Right ventricle myocardium inferior (tissue), 1 donor: ENCODE measurements at regions not wholly inside any gene's neighbourhood (a gene's known extent, or its start where the extent isn't known, plus 50 kb on each side); places are given as distances from the start of the nearest gene placed in this dataset.

Experiments used
- ATAC-seq: fragments of 200-7000 bp; cut with Tn5 transposase; one replicate; pipeline ENCODE4 v1.9.1; 2020; ENCODE audit warnings: mild to moderate bottlenecking, moderate library complexity
- DNase-seq: peaks from one replicate; pipeline ENCODE4 v3.0.0; 2021; ENCODE audit errors: missing footprints
- intact Hi-C: fragments of 100-400 bp; cut with DNase I; formaldehyde crosslinking; loops from one replicate; pipeline ENCODE4 v1.11.0; 2022
- donor health status: DM: no; HTN: yes; CAD: no; lungs with severe emphysema.

DNA sequence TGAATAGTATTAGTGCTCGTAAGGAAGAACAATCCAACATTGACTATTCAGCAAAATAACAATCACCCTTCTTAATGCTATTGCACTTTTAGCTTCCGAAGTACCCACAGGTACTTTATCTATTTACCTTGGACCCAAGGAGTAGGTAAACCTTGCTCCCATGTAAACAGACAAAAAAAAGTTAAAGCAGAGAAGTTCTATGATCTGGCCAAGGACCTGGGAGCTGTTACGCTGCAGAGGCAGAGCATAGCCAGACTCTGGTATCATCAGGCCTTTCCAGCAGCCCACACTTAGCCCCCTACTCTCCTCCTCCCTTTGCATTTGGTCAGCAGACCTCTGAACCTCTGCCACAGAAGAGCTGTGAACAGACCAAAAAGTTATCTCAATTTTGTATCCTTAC lies 130.3 kb upstream of the TPM1 start:
- intact Hi-C loops: no loop called here
- no peak for DNase-seq
- ATAC-seq: no peak

DNA sequence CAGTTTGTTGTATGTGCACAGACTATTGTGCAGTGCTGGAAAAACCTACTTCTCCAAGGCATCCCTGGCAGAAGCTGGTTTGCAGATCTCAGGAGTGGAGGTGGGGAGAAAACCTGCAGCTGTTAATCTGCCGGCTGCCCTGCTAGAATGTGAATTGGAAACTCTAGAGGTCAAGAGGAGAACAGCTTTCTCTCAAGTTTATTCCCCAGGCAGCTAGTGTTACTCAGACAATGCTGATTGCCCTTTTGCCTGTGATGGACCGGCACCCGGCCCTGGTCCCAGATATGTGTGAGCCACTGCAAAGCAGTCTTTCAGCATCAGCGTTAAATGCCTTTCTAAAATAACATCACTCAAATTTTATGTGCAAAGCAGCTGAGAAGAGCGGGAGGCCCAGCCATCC lies 129.7 kb upstream of the TPM1 start:
- DNase-seq (peak; percentile 57), ATAC-seq (peak; percentile 34)
- intact Hi-C loops: no loop called here

DNA sequence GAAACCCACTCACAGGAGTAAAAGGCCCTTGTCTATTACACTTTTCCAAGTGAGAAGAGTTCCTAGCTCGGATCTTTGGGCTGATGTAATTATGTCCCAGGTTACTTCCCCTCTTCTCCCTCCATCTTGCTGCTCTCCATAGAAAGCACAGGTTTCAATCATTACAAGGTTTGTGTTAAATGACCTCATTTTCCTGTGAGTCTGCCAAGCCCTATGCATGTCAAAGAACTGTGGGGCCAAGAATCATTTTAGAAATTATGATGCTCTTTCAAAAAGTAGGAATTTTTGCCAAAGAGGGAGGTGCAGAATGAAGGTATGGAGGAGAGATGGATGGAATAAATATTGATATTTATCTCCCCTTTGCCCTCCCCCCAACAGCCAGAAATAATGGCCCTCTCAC lies 129.3 kb upstream of the TPM1 start:
- intact Hi-C loops: no loop called here
- no peak for DNase-seq
- ATAC-seq: no peak

DNA sequence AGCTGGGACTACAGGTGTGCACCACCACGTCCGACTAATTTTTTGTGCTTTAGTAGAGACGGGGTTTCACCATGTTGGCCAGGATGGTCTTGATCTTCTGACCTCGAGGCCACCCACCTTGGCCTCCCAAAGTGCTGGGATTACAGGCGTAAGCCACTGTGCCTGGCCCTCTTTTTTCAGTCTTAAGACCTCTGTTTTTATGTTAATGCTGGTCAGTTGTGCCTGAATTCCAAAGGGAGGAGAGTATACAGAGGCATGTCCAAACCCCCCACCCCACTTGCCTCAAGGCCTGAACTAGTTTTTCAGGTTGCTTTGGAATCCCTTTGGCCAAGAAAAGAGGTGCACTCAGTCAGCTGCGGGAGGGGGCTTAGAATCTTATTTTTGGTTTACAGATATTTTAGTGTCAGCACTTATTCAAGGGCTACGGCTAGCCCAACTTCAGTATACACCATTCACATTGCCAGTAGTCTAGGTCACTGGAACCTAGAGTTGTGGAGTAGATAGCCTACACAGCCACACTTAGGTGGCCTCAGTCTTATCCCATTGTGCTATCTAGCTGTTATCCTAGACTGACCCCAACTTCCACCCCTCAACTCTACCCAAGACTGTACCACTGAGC lies 128.0 kb upstream of the TPM1 start:
- intact Hi-C loops: no loop called here
- ATAC-seq (no peak), DNase-seq (no peak)

- intact Hi-C loops: no loop called here
- ATAC-seq (peak; percentile 91), DNase-seq (peak; percentile 74)
These were observed 121.7 kb upstream of the TPM1 start for GRCh38 chr15:62920682-62921502.

DNA sequence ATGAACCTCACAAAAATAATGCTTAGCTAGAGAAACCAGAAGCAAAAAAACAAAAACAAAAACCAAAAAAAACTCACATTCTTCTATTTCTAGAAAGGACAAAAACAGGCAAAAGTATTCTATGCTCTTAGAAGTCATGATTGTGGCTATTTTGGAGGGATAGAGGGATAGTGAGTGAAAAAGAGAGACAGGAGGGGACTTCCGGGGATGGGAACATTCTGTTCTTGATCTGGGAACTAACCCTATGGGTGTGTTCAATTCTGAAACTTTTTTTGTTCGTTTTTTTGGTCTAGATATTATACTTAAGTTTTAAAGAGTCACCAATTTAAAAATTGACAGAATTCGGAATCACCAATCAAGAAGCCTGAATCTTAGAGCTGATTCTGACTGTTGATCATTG lies 120.0 kb upstream of the TPM1 start:
- intact Hi-C loops: no loop called here
- DNase-seq (no peak), ATAC-seq (peak; percentile 55)

- DNase-seq: no peak
- intact Hi-C loops: no loop called here
- ATAC-seq: no peak
These were observed 116.7 kb upstream of the TPM1 start for GRCh38 chr15:62925875-62926274.

GRCh38 chr15:62927196-62927595 lies 115.4 kb upstream of the TPM1 start:
- DNase-seq: no peak
- intact Hi-C loops: no loop called here
- ATAC-seq: no peak

DNA sequence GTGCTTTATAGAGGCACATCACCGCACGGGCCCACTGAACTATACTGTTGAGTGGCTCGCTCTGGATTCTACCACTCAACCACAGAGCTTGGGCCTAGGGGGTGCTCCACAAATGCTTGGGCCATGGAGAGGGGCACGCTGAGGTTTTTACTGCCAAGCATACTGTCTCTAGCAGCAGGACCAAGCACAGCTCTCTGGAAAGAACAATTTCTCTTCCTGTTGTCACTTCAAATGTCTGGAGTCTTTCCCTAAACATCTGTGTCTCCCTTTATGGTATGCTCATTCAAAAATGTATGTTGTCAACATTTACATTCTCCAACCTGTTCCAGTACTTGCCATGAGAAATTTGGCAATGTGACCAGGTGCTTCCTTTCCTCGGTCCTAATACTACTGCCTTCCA lies 114.7 kb upstream of the TPM1 start:
- DNase-seq (no peak), ATAC-seq (no peak)
- intact Hi-C loops: loop anchor here (2.0 kb wide), 1 partner anchor 115 kb away; the partner anchor contains the start of gene TPM1

- no peak for DNase-seq
- intact Hi-C loops: loop anchor here (2.0 kb wide), 1 partner anchor 114 kb away; the partner anchor contains the start of gene TPM1
These were observed 114.1 kb upstream of the TPM1 start for GRCh38 chr15:62928242-62928999.

GRCh38 chr15:62929000-62929357 lies 113.6 kb upstream of the TPM1 start:
- DNase-seq (no peak), ATAC-seq (no peak)
- intact Hi-C loops: loop anchor here (2.0 kb wide), 1 partner anchor 114 kb away; the partner anchor contains the start of gene TPM1

More at GRCh38 chr15:62928242-62928999, 114.1 kb upstream of the TPM1 start:
- ATAC-seq: peak; percentile 79

GRCh38 chr15:62931650-62932049 lies 110.9 kb upstream of the TPM1 start:
- ATAC-seq (no peak), DNase-seq (no peak)
- intact Hi-C loops: no loop called here

GRCh38 chr15:62932436-62932835 lies 110.1 kb upstream of the TPM1 start:
- ATAC-seq (no peak), DNase-seq (no peak)
- intact Hi-C loops: no loop called here

DNA sequence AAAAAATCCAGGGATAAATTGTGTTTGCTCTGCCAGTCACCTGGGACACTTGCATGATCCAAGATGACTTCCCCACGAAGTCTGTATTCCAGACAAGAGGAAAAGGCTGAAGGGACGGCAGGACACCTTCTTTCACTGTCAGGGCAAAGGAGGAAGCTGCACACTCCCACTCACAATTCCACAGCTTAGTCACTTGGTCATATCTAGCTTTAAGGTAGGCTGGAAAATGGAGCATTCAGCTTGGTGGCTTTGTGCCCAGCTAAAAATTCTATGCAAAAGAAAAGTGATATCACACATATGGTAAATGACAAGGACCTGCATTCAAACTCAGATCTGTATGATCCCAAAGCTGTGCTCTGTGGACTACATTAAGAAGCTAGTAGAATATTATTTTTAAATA lies 109.2 kb upstream of the TPM1 start:
- intact Hi-C loops: no loop called here
- no peak for DNase-seq
- no peak for ATAC-seq

GRCh38 chr15:62934236-62934971 lies 108.1 kb upstream of the TPM1 start:
- ATAC-seq: peak; percentile 31
- no peak for DNase-seq
- intact Hi-C loops: no loop called here

GRCh38 chr15:62935300-62936081 lies 107.1 kb upstream of the TPM1 start:
- no peak for ATAC-seq
- DNase-seq: no peak
- intact Hi-C loops: no loop called here

- intact Hi-C loops: no loop called here
- ATAC-seq (no peak), DNase-seq (no peak)
These were observed 103.7 kb upstream of the TPM1 start for GRCh38 chr15:62938825-62939224.

DNA sequence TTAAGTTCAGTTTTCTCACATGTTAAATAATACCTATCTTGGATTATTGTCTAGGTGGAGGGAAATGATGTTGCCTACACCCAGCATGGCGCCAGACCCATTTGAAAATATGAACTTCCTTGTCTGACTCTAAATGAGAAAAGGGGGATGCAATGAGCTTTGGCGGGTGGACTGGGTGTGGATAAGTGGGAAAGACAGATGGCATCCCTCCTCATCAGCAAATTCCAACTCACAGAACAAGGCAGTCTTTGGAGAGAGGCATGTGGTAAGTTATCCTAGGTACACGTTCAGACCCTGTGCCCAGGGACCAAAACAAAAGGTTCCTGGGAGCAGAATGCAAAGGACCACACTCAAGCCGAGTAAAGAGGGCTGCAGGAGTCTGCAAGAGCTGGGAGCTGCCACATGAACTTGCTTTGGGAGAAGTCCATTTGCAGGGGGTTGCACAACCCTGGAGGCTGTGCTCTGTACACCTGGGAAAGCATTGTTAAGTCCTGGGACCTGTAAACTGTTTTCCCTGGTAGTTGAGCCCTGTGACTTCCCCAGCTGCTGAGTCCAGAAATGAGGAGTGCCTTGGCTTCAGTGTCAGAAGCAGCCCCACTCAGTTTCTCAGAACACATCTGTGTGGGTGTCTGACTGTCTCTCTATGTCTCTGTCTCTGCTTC lies 102.3 kb upstream of the TPM1 start:
- ATAC-seq (peak; percentile 4), DNase-seq (no peak)
- intact Hi-C loops: loop anchor here (5.0 kb wide), 1 partner anchor 102 kb away; the partner anchor contains the start of gene TPM1
